GM18499 (cell line): ENCODE measurements at regions not wholly inside any gene's neighbourhood (a gene's known extent, or its start where the extent isn't known, plus 50 kb on each side); places are given as distances from the start of the nearest gene placed in this dataset.

Experiments
- ATAC-seq: cut with Tn5 transposase; IDR thresholded peaks from one replicate; pipeline ENCODE4 v1.9.1; 2021; ENCODE audit warnings: moderate number of reproducible peaks; ENCODE audit not compliant: insufficient read depth, unreplicated experiment

DNA sequence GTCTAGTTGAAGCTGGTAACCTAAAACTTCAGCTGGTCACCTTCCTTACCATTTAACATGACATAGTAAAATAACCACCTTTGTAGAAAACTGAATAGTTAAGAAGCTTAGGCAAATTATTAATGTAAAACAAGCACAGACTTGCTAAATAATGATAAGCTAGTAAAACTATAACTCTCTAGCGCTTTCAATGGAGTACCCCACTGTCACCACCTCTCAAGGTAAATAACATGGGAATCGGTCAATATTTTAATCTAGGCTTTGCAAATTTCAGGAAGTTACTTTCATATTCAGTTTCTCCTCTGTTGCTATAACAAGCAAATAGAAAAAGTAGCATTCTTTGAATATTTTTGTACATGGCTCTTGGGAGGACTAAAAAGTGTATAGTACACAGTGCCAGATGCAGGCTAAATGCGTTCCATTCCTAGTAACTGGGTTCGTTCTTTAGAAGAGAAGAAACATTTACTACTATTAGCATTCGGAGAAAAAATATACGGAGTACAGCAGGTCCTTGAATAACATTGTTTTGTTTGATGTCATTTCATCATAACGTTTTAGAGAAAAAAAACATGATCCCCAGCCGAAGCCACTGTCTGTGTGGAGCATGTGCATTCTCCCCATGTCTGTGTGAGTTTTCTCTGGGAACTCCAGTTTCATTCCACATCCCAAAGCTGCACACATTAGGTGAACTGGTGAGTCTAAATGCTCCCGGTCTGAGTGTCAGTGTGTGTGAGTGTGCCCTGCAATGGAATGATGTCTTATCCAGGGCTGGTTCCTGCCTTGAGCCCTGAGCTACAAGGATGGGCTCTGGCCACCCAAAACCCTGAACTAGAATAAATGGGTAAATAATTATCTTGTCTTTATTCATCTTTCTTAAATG is 52.5 kb downstream of the EPRS1 start:
- ATAC-seq, result no peak

- ATAC-seq, result no peak
These were observed 54.4 kb downstream of the EPRS1 start for GRCh38 chr1:219991919-219992318.

- no peak for ATAC-seq
These were observed 54.8 kb downstream of the EPRS1 start for GRCh38 chr1:219991511-219991810.

DNA sequence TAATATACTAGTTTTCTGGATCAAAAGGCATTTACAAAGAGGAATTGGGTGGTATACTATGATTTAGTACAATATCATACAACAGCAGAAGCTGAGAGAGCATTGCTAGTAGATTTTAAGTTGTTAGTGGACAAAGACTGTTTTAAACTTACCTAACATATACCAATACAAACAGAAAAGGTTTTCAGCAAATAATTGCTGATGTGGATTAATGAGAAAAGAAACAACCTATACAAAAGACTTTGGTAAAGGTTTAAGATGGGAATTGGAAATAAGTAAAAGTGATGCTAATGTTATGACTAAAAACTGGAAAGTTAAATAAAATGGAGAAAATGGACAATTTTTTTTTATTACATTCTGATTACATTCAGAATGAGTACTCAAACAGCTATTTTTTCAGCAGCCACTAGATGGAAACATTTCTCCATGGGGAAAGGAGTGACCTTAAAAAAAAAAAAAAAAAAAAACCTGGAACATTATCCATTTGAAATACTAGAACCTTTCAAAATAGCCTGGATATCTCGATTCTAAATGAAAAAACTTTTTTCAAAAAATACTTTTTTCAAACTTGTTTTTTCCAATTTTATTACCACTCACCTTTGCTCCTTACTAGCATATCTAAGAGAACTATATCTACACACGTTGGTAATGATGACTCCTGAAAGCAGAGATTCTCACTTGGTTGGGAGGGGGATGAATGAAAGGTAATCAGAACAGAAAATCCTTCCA is 55.4 kb downstream of the EPRS1 start:
- no peak for ATAC-seq

- no peak for ATAC-seq
These were observed 56.5 kb downstream of the EPRS1 start for GRCh38 chr1:219989766-219990165.

DNA sequence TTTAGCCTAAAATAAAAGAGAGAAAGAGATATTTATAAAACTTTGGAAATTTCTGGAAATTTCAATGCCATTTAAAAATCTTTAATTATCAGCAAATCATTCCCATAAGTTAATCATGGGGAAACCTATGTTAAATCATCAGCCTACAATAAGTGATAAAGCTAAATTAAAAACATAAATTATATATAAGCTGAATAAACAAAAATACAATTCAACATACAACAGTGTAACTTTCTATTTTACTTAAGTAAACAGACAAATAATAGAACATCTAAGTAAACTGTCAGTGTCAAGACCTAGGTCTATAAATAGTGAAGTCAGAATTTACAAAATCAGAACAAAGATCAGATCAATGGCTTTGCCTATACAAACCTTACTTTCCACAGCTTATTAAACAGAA is 57.5 kb downstream of the EPRS1 start:
- no peak for ATAC-seq

- ATAC-seq, result peak; percentile 86
These were observed 57.9 kb downstream of the EPRS1 start for GRCh38 chr1:219988387-219988786.

DNA sequence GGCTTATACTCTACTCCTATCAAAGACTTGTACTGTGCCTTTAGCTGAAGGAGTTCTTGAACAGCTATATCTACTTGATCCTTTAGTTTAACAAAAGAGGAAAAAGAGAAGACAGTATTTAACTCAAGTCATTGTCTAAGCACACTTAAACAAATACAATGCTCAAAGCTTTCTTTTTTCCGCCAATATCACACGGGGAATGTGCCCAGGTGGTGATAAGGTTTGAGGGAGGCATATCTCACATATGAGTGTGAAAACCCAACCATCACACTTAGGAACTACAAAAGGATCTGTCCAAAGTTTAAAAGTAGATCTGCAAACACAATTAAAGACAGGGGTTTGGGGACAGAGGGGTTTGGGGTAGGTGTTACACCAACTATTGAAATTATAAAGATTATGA is 59.0 kb upstream of the SLC30A10 start:
- no peak for ATAC-seq

DNA sequence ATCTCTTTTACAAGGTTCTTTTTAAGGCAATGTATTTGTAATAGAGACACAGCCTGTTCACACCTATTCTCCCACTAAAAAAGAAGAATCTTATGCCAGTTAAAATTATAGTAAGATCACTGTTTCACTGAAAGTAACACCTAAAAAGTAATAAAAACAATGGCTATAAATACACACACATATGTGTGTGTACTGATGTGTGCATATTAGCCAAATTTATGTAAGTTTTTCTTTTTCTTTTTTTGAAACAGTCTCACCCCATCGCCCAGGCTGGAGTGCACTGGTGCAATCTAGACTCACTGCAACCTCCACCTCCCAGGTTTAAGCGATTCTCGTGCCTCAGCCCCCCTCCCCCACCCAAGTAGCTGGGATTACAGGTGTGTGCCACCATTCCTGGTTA is 56.8 kb upstream of the SLC30A10 start:
- no peak for ATAC-seq
